GM21717 (cell line): ENCODE measurements at regions not wholly inside any gene's neighbourhood (a gene's known extent, or its start where the extent isn't known, plus 50 kb on each side); places are given as distances from the start of the nearest gene placed in this dataset.

ENCODE experiments used
- ATAC-seq: cut with Tn5 transposase; IDR thresholded peaks from one replicate; pipeline ENCODE4 v1.9.1; 2021; ENCODE audit warnings: mild to moderate bottlenecking, moderate library complexity; ENCODE audit not compliant: unreplicated experiment

- no peak for ATAC-seq
Measured at GRCh38 chr1:42096554-42096953, 56.7 kb upstream of the GUCA2B start.

DNA sequence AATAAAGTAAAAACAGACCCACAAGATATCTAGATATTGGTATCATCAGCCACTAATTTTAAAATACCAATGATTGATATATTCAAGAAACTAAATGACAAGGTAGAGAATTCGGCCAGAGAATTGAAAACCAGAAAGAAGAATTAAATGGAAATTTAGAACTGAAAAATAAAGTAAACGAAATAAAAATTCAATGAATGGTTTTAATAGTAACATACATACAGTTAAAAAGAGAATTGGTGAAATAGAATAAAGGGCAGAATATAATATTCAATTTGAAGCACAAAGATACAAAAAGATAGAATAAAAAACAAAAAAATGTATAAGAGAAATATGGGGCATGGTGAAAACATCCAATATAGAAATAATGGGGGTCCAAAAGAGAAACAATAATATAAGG, 64.0 kb upstream of the GUCA2B start:
- ATAC-seq, result no peak

DNA sequence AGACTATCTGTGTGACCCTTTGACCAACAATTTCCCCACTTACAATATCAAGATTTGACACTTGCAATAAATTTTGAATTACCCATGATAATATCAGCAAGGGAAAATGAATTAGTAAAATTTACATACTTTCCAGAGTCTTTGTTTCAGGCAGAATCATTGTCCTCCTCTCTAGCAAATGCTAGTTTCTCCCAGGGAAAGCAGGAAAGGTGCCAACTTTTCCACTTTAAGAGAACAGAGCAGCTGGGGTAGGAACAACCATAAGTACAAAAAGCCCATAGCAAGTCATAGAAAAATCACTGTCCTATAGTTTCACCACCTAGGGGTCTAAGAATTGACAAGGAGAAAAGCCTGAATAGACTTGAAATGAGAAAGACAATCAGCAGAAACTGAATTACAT, 67.1 kb upstream of the GUCA2B start:
- no peak for ATAC-seq

DNA sequence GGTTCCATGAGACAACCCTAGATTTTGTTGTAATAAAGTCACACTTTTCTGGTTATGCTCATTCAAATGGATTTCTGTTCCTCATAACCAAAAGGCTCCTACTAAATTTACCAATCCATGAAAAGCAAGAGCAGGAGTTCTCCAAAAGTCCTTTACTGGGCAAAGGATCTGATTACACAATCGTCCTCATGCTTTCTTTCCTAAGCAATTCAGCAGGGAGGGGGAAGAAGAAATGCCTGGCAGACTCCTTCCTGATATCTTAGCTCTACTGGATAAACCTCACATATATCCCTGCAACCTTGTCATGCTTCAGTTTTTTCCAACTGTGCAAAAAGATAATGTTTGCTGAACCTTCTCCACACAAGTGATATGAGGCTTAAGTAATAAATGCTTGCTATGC, 67.6 kb upstream of the GUCA2B start:
- no peak for ATAC-seq

DNA sequence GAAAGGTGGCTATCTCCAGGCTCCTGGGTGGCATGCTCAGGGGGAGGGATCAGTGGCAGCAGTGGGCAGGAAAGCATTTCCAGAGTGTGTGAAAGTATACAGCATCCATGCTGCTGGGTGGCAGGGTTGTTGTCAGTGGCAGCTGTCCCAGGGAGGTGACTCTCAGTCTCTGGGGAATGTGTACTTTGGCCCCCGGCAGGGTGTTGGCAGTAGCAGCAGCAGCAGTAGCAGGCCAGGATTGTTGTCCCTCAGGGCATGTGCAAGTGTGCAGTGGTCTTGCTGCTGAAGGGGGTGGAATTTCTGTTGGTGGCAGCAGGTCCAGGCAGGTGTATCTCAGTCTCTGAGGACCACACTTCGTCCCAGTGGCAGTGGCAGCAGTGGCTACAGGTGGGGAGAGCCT, 71.7 kb upstream of the GUCA2B start:
- no peak for ATAC-seq

- no peak for ATAC-seq
Measured at GRCh38 chr1:42075179-42075578, 78.0 kb upstream of the GUCA2B start.

- ATAC-seq, result no peak
Measured at GRCh38 chr1:42070996-42071395, 82.2 kb upstream of the GUCA2B start.

GRCh38 chr1:42057800-42058199, 95.4 kb upstream of the GUCA2B start:
- ATAC-seq, result no peak

DNA sequence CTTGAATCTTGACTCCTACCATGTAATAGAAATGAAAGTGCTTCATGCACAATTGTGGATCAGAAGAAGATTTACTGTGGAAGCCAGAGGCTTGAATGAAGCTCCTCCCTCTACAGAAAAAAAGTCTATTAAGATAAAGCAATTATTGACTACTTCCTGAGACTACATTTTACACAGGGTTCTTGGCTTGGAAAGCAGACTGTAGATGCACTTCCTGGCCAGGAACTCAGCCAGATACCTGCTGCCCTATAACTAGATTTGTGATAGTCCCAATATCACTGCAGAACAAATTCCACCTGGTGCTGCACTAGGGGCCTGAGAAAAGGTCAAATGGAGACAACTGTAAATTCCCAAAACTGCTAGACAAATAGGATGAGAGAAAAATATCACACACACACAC, 96.8 kb upstream of the GUCA2B start:
- ATAC-seq, result no peak

DNA sequence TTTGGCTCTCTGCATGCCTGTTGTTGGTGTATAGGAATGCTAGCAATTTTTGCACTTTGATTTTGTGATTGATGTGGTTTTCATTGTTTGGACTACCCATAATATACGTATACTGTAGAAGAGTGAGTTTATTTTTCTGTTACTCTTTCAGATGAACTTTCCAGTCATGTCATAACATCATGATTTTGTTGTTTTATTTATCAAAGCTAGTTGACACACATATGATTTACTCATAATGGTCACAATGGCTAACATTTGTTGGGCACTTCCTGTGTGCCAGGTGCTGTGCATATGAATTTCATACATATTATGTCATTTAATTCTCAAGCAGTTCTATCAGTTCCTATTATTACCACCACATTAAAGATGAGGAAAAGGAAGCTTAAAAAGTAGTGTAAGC, 98.1 kb upstream of the GUCA2B start:
- ATAC-seq, result no peak

GRCh38 chr1:42052072-42052699, 101.0 kb upstream of the GUCA2B start:
- no peak for ATAC-seq

- ATAC-seq, result no peak
Measured at GRCh38 chr1:42047508-42047880, 105.7 kb upstream of the GUCA2B start.

- no peak for ATAC-seq
Measured at GRCh38 chr1:42046761-42047507, 106.3 kb upstream of the GUCA2B start.

DNA sequence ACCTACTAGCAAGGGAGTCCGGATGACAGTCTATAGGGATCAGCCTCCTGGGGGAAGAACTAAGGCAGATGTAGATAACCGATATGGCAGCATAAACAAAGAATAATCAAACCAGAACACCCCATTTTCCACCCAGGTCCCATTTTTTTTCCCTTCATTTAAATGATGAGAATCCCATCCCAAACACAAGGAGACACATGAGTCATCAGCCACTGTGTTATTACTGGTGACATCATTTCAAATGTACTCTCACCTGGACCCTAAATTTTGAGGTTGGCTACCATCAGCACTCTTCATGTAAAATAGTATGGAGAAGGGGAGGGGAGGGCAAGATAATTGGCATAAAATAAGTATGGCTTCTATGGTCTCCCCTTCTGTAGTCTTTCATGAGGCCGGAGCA, 108.9 kb upstream of the GUCA2B start:
- no peak for ATAC-seq

DNA sequence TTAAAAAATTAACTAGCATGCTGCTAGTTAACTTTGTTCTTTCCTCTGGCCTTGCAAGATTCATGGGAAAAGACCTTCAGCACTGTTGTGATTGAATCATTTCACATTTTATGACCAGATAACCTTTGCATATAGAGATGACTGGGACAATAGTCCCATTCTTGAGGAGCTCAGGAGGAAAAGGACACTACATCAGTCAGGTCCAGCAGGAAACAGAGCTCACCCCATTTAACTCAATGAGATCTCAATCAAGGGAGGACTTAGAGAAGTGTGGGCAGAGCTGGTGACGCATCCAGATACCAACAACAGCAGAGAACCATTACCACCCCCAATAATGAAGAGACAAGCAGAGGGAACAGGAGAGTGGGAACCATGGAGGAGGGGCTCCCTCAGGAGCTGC, 109.4 kb upstream of the GUCA2B start:
- no peak for ATAC-seq

DNA sequence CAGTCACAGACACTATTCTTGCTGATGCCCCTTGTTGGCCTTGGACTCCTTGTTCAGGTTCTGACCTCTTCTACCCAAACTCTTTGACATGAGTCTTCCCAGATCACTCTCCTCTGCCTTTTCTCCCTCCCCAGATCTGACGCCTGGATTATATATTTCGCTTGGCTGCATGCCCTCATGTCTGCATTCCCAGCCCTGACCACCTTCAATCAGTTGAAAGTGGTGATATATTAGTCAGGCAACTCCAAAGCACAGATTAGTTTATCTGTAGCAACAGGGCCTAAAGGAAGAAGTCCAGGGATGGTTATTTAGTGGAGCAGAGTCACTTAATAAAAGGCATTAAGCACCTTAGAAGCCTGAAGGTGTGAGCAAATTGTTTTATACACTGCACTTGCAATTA, 110.0 kb upstream of the GUCA2B start:
- no peak for ATAC-seq

DNA sequence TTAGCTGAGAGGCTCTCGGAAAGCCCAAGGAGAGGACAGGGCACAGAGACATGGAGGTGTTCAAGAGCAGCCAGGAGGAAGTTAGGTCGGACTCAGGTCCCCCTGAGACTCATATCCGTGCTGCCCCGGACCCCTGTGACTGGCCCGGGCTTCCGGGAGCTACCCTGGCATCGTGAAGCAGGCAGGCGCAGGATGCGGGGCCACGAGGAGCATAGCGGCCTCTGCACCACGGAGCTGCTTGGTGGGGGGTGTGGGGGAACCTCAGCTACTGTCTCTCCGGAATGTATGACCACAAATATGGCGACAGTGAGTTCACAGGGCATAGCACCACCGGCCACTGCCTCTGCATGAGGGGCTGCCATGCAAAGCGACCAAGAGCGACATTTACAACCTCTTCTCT, 112.2 kb upstream of the GUCA2B start:
- ATAC-seq, result no peak

GRCh38 chr1:42040159-42040558, 113.1 kb upstream of the GUCA2B start:
- no peak for ATAC-seq

DNA sequence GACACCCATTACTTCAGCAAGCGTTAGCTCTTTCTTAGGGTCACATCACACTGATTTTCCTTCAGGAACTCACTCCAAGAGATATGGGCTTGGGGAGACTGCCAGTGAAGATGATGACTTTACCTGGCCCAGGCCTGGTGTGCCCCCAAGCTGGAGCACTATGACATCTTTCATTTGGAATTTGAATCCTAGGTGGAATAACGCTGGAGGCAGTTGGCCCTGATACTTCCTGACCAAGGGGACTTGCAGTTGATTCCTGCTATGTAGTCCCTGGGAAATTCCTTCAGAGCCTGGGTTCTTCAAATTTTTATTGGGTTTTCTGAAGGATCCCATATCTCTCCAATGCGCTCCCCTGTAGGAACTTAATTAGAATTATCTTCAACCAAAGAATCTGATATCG, 114.9 kb upstream of the GUCA2B start:
- ATAC-seq, result no peak

DNA sequence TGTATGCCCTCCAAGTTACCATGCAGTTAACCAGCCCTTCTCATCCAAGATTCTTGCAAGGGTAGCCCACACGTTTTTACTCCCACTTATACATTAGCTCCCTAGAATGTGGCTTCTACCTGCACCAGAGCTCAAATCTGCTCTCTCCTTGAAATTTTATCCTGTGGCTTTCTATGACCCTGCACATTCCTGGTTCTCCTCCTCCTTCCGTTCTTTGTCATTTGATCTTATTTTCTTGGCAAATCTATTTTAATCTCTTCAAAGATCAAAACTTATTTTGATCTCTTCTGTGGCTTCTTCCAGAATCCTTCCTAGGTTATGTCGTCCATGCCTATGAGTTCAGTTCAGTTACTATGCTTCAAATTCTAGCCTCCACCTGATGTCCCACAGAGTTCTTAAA, 115.6 kb upstream of the GUCA2B start:
- no peak for ATAC-seq

- no peak for ATAC-seq
Measured at GRCh38 chr1:42037161-42037560, 116.0 kb upstream of the GUCA2B start.

- ATAC-seq, result peak; percentile 86
Measured at GRCh38 chr1:42035830-42036604, 117.2 kb upstream of the GUCA2B start.
